Activated naive CD8-positive, alpha-beta T cell treated with anti-CD3 and anti-CD28 coated beads, Interleukin-2, amount 10 ng/mL, durations not matched to agents 7 days and 5 days (primary cell): ENCODE measurements at regions not wholly inside any gene's neighbourhood (a gene's known extent, or its start where the extent isn't known, plus 50 kb on each side); places are given as distances from the start of the nearest gene placed in this dataset.
"Not testable (repeated sequence)": the region's sequence is repeated elsewhere in the genome, so short reads cannot be mapped to it uniquely, and the experiment has no call there.

ENCODE experiments used
- ATAC-seq: fragments of 150-1000 bp; cut with Tn5 transposase; one replicate; pipeline ENCODE4 v1.10.0; 2021; ENCODE audit warnings: low read depth, moderate library complexity
- POLR2A ChIA-PET: fragments of 350-600 bp; sonication (Branson Sonifier 250); formaldehyde crosslinking; loops from one replicate; lab custom pipeline; 2021; ENCODE audit warnings: antibody characterized with exemption; lab: Charles Lee
- DNase-seq: peaks from one replicate; pipeline ENCODE4 v3.0.0; 2021
- H3K27ac Mint-ChIP-seq: one replicate; pipeline ENCODE4 v1.8.0; 2022; ENCODE audit warnings: mild to moderate bottlenecking, mixed read lengths
- H3K27me3 Mint-ChIP-seq: one replicate; pipeline ENCODE4 v1.8.0; 2022; ENCODE audit warnings: mild to moderate bottlenecking, moderate library complexity, mixed read lengths
- H3K36me3 Mint-ChIP-seq: one replicate; pipeline ENCODE4 v1.8.0; 2021; ENCODE audit warnings: mild to moderate bottlenecking, mixed read lengths
- H3K4me1 Mint-ChIP-seq: one replicate; pipeline ENCODE4 v1.8.0; 2021; ENCODE audit warnings: mixed read lengths
- H3K4me3 Mint-ChIP-seq: one replicate; pipeline ENCODE4 v1.8.0; 2022; ENCODE audit warnings: mild to moderate bottlenecking, moderate library complexity, mixed read lengths
- H3K9me3 Mint-ChIP-seq: one replicate; pipeline ENCODE4 v1.8.0; 2021; ENCODE audit warnings: mixed read lengths

- peaks cover 14% of the 10 kb centered on the region for H3K27me3 Mint-ChIP-seq
- H3K36me3 Mint-ChIP-seq, DNase-seq, H3K4me1 Mint-ChIP-seq, H3K9me3 Mint-ChIP-seq, H3K27ac Mint-ChIP-seq, POLR2A ChIA-PET, ATAC-seq, H3K4me3 Mint-ChIP-seq: not testable (repeated sequence)
Measured at GRCh38 chr17:21470422-21470821, 94.3 kb downstream of the KCNJ12 start.

- DNase-seq (no peak), ATAC-seq (no peak)
- Mint-ChIP-seq H3K9me3 (no peaks in the 10 kb centered on the region), H3K4me3 (no peak overlapping the region), H3K36me3 (no peaks in the 10 kb centered on the region), H3K27ac (no peak overlapping the region), H3K4me1 (no peaks in the 10 kb centered on the region), H3K27me3 (peaks cover 14% of the 10 kb centered on the region)
- POLR2A ChIA-PET = no interaction called here
Measured at GRCh38 chr17:21470861-21471260, 94.7 kb downstream of the KCNJ12 start.

- Mint-ChIP-seq H3K9me3 (peaks cover 4% of the 10 kb centered on the region), H3K27ac (no peak overlapping the region), H3K4me1 (no peaks in the 10 kb centered on the region), H3K36me3 (no peaks in the 10 kb centered on the region), H3K4me3 (no peak overlapping the region), H3K27me3 (peaks cover 9% of the 10 kb centered on the region)
- ATAC-seq (no peak), DNase-seq (no peak)
- POLR2A ChIA-PET = no interaction called here
Measured at GRCh38 chr17:21474815-21475214, 98.7 kb downstream of the KCNJ12 start.

- peaks cover 4% of the 10 kb centered on the region for H3K9me3 Mint-ChIP-seq
- H3K27me3 Mint-ChIP-seq = peaks cover 9% of the 10 kb centered on the region
- no peak for ATAC-seq
- no peaks in the 10 kb centered on the region for H3K36me3 Mint-ChIP-seq
- H3K4me1 Mint-ChIP-seq = no peaks in the 10 kb centered on the region
- no peak for DNase-seq
- no peak overlapping the region for H3K4me3 Mint-ChIP-seq
- POLR2A ChIA-PET = no interaction called here
- no peak overlapping the region for H3K27ac Mint-ChIP-seq
Measured at GRCh38 chr17:21475571-21475970, 99.4 kb downstream of the KCNJ12 start.

- Mint-ChIP-seq H3K4me3 (no peak overlapping the region), H3K27ac (no peak overlapping the region), H3K36me3 (no peaks in the 10 kb centered on the region), H3K4me1 (no peaks in the 10 kb centered on the region), H3K9me3 (peaks cover 4% of the 10 kb centered on the region), H3K27me3 (peaks cover 10% of the 10 kb centered on the region)
- ATAC-seq (no peak), DNase-seq (no peak)
- POLR2A ChIA-PET = no interaction called here
Measured at GRCh38 chr17:21476867-21477266, 100.7 kb downstream of the KCNJ12 start.

- POLR2A ChIA-PET = no interaction called here
- no peaks in the 10 kb centered on the region for H3K4me1 Mint-ChIP-seq
- H3K9me3 Mint-ChIP-seq = peaks cover 4% of the 10 kb centered on the region
- peaks cover 24% of the 10 kb centered on the region for H3K27me3 Mint-ChIP-seq
- ATAC-seq (no peak), DNase-seq (no peak)
- no peaks in the 10 kb centered on the region for H3K36me3 Mint-ChIP-seq
- no peak overlapping the region for H3K27ac Mint-ChIP-seq
- no peak overlapping the region for H3K4me3 Mint-ChIP-seq
Measured at GRCh38 chr17:21482189-21482865, 106.2 kb downstream of the KCNJ12 start.

GRCh38 chr17:21488043-21488442, 111.9 kb downstream of the KCNJ12 start:
- POLR2A ChIA-PET, H3K9me3 Mint-ChIP-seq, DNase-seq, H3K4me3 Mint-ChIP-seq, H3K36me3 Mint-ChIP-seq, ATAC-seq, H3K4me1 Mint-ChIP-seq, H3K27ac Mint-ChIP-seq: not testable (repeated sequence)
- peaks cover 31% of the 10 kb centered on the region for H3K27me3 Mint-ChIP-seq

GRCh38 chr17:21493993-21494392, 117.8 kb downstream of the KCNJ12 start:
- H3K4me1 Mint-ChIP-seq = no peaks in the 10 kb centered on the region
- POLR2A ChIA-PET = no interaction called here
- H3K27ac Mint-ChIP-seq = no peak overlapping the region
- no peaks in the 10 kb centered on the region for H3K9me3 Mint-ChIP-seq
- H3K4me3 Mint-ChIP-seq = no peak overlapping the region
- H3K36me3 Mint-ChIP-seq = no peaks in the 10 kb centered on the region
- H3K27me3 Mint-ChIP-seq = peaks cover 18% of the 10 kb centered on the region
- ATAC-seq (no peak), DNase-seq (no peak)

- no peak for ATAC-seq
- no peak overlapping the region for H3K4me3 Mint-ChIP-seq
- H3K9me3 Mint-ChIP-seq = no peaks in the 10 kb centered on the region
- H3K27me3 Mint-ChIP-seq = peaks cover 18% of the 10 kb centered on the region
- no peaks in the 10 kb centered on the region for H3K36me3 Mint-ChIP-seq
- H3K27ac Mint-ChIP-seq = no peak overlapping the region
- no peaks in the 10 kb centered on the region for H3K4me1 Mint-ChIP-seq
- no peak for DNase-seq
- POLR2A ChIA-PET = no interaction called here
Measured at GRCh38 chr17:21495281-21495680, 119.1 kb downstream of the KCNJ12 start.

GRCh38 chr17:21500064-21500463, 123.9 kb downstream of the KCNJ12 start:
- H3K27ac Mint-ChIP-seq = no peak overlapping the region
- H3K4me1 Mint-ChIP-seq = no peaks in the 10 kb centered on the region
- H3K9me3 Mint-ChIP-seq = no peaks in the 10 kb centered on the region
- peaks cover 8% of the 10 kb centered on the region for H3K27me3 Mint-ChIP-seq
- ATAC-seq = no peak
- no peak overlapping the region for H3K4me3 Mint-ChIP-seq
- H3K36me3 Mint-ChIP-seq = no peaks in the 10 kb centered on the region
- POLR2A ChIA-PET = no interaction called here
- DNase-seq = no peak

- H3K4me3 Mint-ChIP-seq, DNase-seq, H3K27ac Mint-ChIP-seq, ATAC-seq, H3K36me3 Mint-ChIP-seq, H3K9me3 Mint-ChIP-seq, H3K4me1 Mint-ChIP-seq, POLR2A ChIA-PET, H3K27me3 Mint-ChIP-seq: not testable (repeated sequence)
Measured at GRCh38 chr17:21501927-21502700, 126.0 kb downstream of the KCNJ12 start.

- Mint-ChIP-seq H3K9me3 (no peaks in the 10 kb centered on the region), H3K4me1 (peaks cover 14% of the 10 kb centered on the region), H3K27me3 (peaks cover 25% of the 10 kb centered on the region), H3K4me3 (no peak overlapping the region), H3K27ac (no peak overlapping the region), H3K36me3 (no peaks in the 10 kb centered on the region)
- POLR2A ChIA-PET = no interaction called here
- ATAC-seq (no peak), DNase-seq (no peak)
Measured at GRCh38 chr17:21505819-21506815, 130.0 kb downstream of the KCNJ12 start.

- H3K36me3 Mint-ChIP-seq, H3K9me3 Mint-ChIP-seq, POLR2A ChIA-PET, ATAC-seq, H3K4me3 Mint-ChIP-seq, DNase-seq, H3K27ac Mint-ChIP-seq: not testable (repeated sequence)
- H3K27me3 Mint-ChIP-seq = peaks cover 37% of the 10 kb centered on the region
- peaks cover 18% of the 10 kb centered on the region for H3K4me1 Mint-ChIP-seq
Measured at GRCh38 chr17:21507806-21508205, 131.6 kb downstream of the KCNJ12 start.
